Fibroblast of pulmonary artery (primary cell): ENCODE measurements at regions not wholly inside any gene's neighbourhood (a gene's known extent, or its start where the extent isn't known, plus 50 kb on each side); places are given as distances from the start of the nearest gene placed in this dataset.
A peak's percentile ranks its signal among the peaks of the same experiment; 100 is the strongest.

Source experiments
- DNase-seq: peaks from one replicate; pipeline ENCODE4 v3.0.0-alpha.2; 2010; ENCODE audit warnings: low read depth
- H3K4me3 ChIP-seq: replicated peaks from 2 replicates; pipeline ENCODE4 v1.5.1; 2011; ENCODE audit warnings: low read depth, mild to moderate bottlenecking, control low read depth, low read length, moderate library complexity
- CTCF ChIP-seq: IDR thresholded peaks from 2 replicates; pipeline ENCODE4 v1.5.1; 2011; ENCODE audit warnings: mild to moderate bottlenecking, control low read depth, low read length, inconsistent platforms; ENCODE audit errors: missing control alignments

- no peak for DNase-seq
- H3K4me3 ChIP-seq: no peak overlapping the region
- no peak for TF ChIP-seq CTCF
Measured at GRCh38 chr1:115183158-115183557, 93.9 kb upstream of the TSPAN2 start.

GRCh38 chr1:115182012-115182715 lies 92.9 kb upstream of the TSPAN2 start:
- DNase-seq: no peak
- no peak for TF ChIP-seq CTCF
- no peak overlapping the region for H3K4me3 ChIP-seq

- no peak for TF ChIP-seq CTCF
- no peak overlapping the region for H3K4me3 ChIP-seq
Measured at GRCh38 chr1:115181231-115181630, 91.9 kb upstream of the TSPAN2 start.

GRCh38 chr1:115179397-115180079 lies 90.2 kb upstream of the TSPAN2 start:
- peak; percentile 90 for DNase-seq
- no peak overlapping the region for H3K4me3 ChIP-seq
- no peak for TF ChIP-seq CTCF

More at GRCh38 chr1:115181231-115181630, 91.9 kb upstream of the TSPAN2 start:
- DNase-seq: no peak

GRCh38 chr1:115176189-115176588 lies 86.9 kb upstream of the TSPAN2 start:
- no peak for TF ChIP-seq CTCF
- no peak overlapping the region for H3K4me3 ChIP-seq
- DNase-seq: no peak

GRCh38 chr1:115175596-115175995 lies 86.3 kb upstream of the TSPAN2 start:
- no peak for TF ChIP-seq CTCF
- no peak for DNase-seq
- H3K4me3 ChIP-seq: no peak overlapping the region

- no peak for DNase-seq
- no peak overlapping the region for H3K4me3 ChIP-seq
- no peak for TF ChIP-seq CTCF
Measured at GRCh38 chr1:115173151-115173550, 83.8 kb upstream of the TSPAN2 start.
